HEK293 (cell line): ENCODE measurements at regions not wholly inside any gene's neighbourhood (a gene's known extent, or its start where the extent isn't known, plus 50 kb on each side); places are given as distances from the start of the nearest gene placed in this dataset.
A peak's percentile ranks its signal among the peaks of the same experiment; 100 is the strongest.

Source experiments
- CTCF ChIA-PET: fragments of 350-600 bp; formaldehyde crosslinking; extraction: SDS; loops from one replicate; lab custom pipeline; 2021; ENCODE audit warnings: antibody characterized with exemption; lab: Yijun Ruan, JAX
- POLR2A ChIA-PET: fragments of 300-600 bp; formaldehyde crosslinking; extraction: SDS; loops from one replicate; lab custom pipeline; 2020; ENCODE audit warnings: antibody characterized with exemption, inconsistent platforms; lab: Yijun Ruan, JAX
- H3K27ac ChIP-seq: fragments of 200-500 bp; sonication (Bioruptor generic); 2 replicates; pipeline ENCODE4 v1.5.1; 2014; ENCODE audit warnings: low read depth, low read length, control low read depth, inconsistent platforms; ENCODE audit errors: extremely low read depth
- H3K36me3 ChIP-seq, 2 experiments: fragments of 200-500 bp in 1 of 2; sonication (Bioruptor generic) in 1 of 2; 1 replicate in 1 of 2; 2 replicates in 1 of 2; pipeline ENCODE4 v1.5.1; 2014 to 2017; ENCODE audit warnings: inconsistent platforms in 2 of 2, low read length in 2 of 2; ENCODE audit not compliant: control insufficient read depth in 2 of 2, insufficient read depth in 1 of 2
- H3K4me1 ChIP-seq: fragments of 200-500 bp; sonication (Bioruptor generic); 2 replicates; pipeline ENCODE4 v1.5.1; 2014; ENCODE audit warnings: mild to moderate bottlenecking, low read length, inconsistent platforms; ENCODE audit not compliant: control insufficient read depth, insufficient read depth
- H3K4me3 ChIP-seq: 2 replicates; pipeline ENCODE4 v1.5.1; 2011; ENCODE audit warnings: low read depth, mild to moderate bottlenecking, control low read depth, low read length, moderate library complexity
- H3K9me3 ChIP-seq: fragments of 200-500 bp; sonication (Bioruptor generic); 2 replicates; pipeline ENCODE4 v1.5.1; 2014; ENCODE audit warnings: low read depth, low read length, inconsistent platforms; ENCODE audit not compliant: control insufficient read depth, insufficient read depth
- TCF7L2 ChIP-seq: IDR thresholded peaks from 2 replicates; pipeline ENCODE4 v1.6.1; 2011; ENCODE audit warnings: low read depth, mild to moderate bottlenecking, inconsistent platforms, low read length, moderate library complexity, borderline replicate concordance
- ZBTB21 ChIP-seq: fragments of 450-650 bp; formaldehyde crosslinking; IDR thresholded peaks from 2 replicates; pipeline ENCODE4 v1.5.1; 2017; ENCODE audit warnings: missing biosample characterization, missing genetic modification characterization
- ZIC2 ChIP-seq: fragments of 450-650 bp; formaldehyde crosslinking; IDR thresholded peaks from 2 replicates; pipeline ENCODE4 v1.5.1; 2016; ENCODE audit warnings: missing biosample characterization, missing genetic modification characterization
- ZNF214 ChIP-seq: fragments of 450-650 bp; formaldehyde crosslinking; IDR thresholded peaks from 2 replicates; pipeline ENCODE4 v1.5.1; 2017; ENCODE audit warnings: missing biosample characterization, mild to moderate bottlenecking, missing genetic modification characterization, borderline replicate concordance
- ZNF23 ChIP-seq: fragments of 450-650 bp; formaldehyde crosslinking; IDR thresholded peaks from 2 replicates; pipeline ENCODE4 v1.5.1; 2016; ENCODE audit warnings: missing biosample characterization, missing genetic modification characterization, borderline replicate concordance
- ZNF302 ChIP-seq: fragments of 450-650 bp; formaldehyde crosslinking; IDR thresholded peaks from 2 replicates; pipeline ENCODE4 v1.5.1; 2016; ENCODE audit warnings: missing biosample characterization, missing genetic modification characterization, low read depth
- ZNF426 ChIP-seq: fragments of 450-650 bp; formaldehyde crosslinking; IDR thresholded peaks from 2 replicates; pipeline ENCODE4 v1.5.1; 2017; ENCODE audit warnings: missing biosample characterization, missing genetic modification characterization, mild to moderate bottlenecking, inconsistent platforms, moderate library complexity
- ZNF571 ChIP-seq: fragments of 450-650 bp; formaldehyde crosslinking; IDR thresholded peaks from 2 replicates; pipeline ENCODE4 v1.5.0; 2017; ENCODE audit warnings: missing biosample characterization, missing genetic modification characterization
- ZNF610 ChIP-seq: fragments of 450-650 bp; formaldehyde crosslinking; IDR thresholded peaks from 2 replicates; pipeline ENCODE4 v1.5.1; 2016; ENCODE audit warnings: missing biosample characterization, missing genetic modification characterization, borderline replicate concordance
- ZNF623 ChIP-seq: fragments of 450-650 bp; formaldehyde crosslinking; IDR thresholded peaks from 2 replicates; pipeline ENCODE4 v1.5.1; 2016; ENCODE audit warnings: missing biosample characterization, missing genetic modification characterization
- ZNF664 ChIP-seq: fragments of 450-650 bp; formaldehyde crosslinking; IDR thresholded peaks from 2 replicates; pipeline ENCODE4 v1.5.1; 2016; ENCODE audit warnings: missing biosample characterization, missing genetic modification characterization
- ZNF677 ChIP-seq: fragments of 450-650 bp; IDR thresholded peaks from 2 replicates; pipeline ENCODE4 v1.5.0; 2018; ENCODE audit warnings: missing biosample characterization, mild to moderate bottlenecking, missing genetic modification characterization, moderate library complexity
- ZNF76 ChIP-seq: fragments of 450-650 bp; formaldehyde crosslinking; IDR thresholded peaks from 2 replicates; pipeline ENCODE4; 2016; ENCODE audit warnings: low read depth, missing biosample characterization, missing genetic modification characterization, borderline replicate concordance
- TF ChIP-seq, protein P1 (sequence below): fragments of 450-650 bp; formaldehyde crosslinking; IDR thresholded peaks from 2 replicates; pipeline ENCODE4 v1.5.1; 2016; ENCODE audit warnings: missing biosample characterization, missing genetic modification characterization
- TF ChIP-seq, protein P2 (sequence below): fragments of 450-650 bp; formaldehyde crosslinking; IDR thresholded peaks from 2 replicates; pipeline ENCODE4 v1.5.1; 2016; ENCODE audit warnings: missing biosample characterization, missing genetic modification characterization
- TF ChIP-seq, protein P3 (sequence below): fragments of 450-650 bp; formaldehyde crosslinking; IDR thresholded peaks from 2 replicates; pipeline ENCODE4 v1.5.1; 2016; ENCODE audit warnings: missing biosample characterization, missing genetic modification characterization
- TF ChIP-seq, protein P4 (sequence below): fragments of 450-650 bp; formaldehyde crosslinking; IDR thresholded peaks from 2 replicates; pipeline ENCODE4 v1.5.1; 2017; ENCODE audit warnings: missing biosample characterization, missing genetic modification characterization

DNA sequence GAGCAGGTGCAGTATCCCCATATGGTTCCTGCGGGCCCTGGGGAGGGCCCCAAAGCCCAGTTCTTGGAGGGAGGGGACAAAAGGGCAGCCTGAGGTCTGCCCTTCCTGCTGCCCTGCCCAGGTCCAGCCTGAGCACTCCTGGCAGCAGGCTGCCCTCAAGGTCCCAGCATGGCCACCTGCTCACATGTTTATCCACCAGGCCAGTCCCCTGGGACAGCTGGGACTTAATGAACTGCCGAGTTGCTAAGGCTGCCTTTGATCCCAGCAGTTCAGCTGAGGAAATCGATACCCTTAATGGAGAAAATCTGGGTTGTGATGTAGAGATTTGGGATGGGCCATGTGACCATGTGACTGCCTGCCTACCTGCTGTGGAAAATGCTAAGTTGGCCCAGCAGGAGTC is 146.2 kb downstream of the TRIM29 start:
- Histone ChIP-seq H3K4me3 (no peak overlapping the region), H3K36me3 (no peaks in the 10 kb centered on the region), H3K9me3 (no peaks in the 10 kb centered on the region), H3K27ac (no peak overlapping the region), H3K4me1 (no peaks in the 10 kb centered on the region)
- ChIA-PET POLR2A (no interaction called here), CTCF (interaction anchor here (0.7 kb wide), 1 partner anchor 21 kb away, joined by 4 read pairs; no protein-coding TSS in a partner anchor)
- TF ChIP-seq ZNF214 (tag by site-specific recombination) (no peak), TCF7L2 (peak; percentile 45; the same call in 1 of the 2 replicates), ZBTB21 (no peak), ZIC2 (peak; percentile 78), ZNF677 (tag by site-specific recombination) (no peak), ZNF610 (no peak)
- TF ChIP-seq, protein P1, sequence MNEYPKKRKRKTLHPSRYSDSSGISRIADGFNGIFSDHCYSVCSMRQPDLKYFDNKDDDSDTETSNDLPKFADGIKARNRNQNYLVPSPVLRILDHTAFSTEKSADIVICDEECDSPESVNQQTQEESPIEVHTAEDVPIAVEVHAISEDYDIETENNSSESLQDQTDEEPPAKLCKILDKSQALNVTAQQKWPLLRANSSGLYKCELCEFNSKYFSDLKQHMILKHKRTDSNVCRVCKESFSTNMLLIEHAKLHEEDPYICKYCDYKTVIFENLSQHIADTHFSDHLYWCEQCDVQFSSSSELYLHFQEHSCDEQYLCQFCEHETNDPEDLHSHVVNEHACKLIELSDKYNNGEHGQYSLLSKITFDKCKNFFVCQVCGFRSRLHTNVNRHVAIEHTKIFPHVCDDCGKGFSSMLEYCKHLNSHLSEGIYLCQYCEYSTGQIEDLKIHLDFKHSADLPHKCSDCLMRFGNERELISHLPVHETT (tag by site-specific recombination), result no peak
- TF ChIP-seq, protein P2, sequence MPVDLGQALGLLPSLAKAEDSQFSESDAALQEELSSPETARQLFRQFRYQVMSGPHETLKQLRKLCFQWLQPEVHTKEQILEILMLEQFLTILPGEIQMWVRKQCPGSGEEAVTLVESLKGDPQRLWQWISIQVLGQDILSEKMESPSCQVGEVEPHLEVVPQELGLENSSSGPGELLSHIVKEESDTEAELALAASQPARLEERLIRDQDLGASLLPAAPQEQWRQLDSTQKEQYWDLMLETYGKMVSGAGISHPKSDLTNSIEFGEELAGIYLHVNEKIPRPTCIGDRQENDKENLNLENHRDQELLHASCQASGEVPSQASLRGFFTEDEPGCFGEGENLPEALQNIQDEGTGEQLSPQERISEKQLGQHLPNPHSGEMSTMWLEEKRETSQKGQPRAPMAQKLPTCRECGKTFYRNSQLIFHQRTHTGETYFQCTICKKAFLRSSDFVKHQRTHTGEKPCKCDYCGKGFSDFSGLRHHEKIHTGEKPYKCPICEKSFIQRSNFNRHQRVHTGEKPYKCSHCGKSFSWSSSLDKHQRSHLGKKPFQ (tag by site-specific recombination), result no peak

DNA sequence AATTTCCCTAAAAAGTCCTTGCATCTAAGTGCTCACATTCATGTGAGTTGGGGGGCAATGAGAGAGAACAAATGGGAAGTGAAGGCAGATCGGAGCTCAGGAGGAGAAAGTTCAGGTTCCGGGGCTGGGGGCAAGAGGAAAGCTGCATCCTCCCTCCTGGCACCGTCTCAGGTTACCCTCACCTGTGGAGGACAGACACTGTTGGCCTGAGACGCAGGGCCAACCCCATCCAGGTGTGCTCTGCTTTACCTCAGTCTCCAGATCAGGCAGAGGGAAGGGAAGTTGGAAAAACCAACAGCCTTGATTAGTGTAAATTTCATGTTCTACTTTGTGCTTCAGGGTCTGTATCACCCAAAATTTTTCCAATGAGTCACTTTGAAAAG is 146.9 kb downstream of the TRIM29 start:
- ChIA-PET CTCF (interaction anchor here (0.7 kb wide), 1 partner anchor 22 kb away, joined by 4 read pairs; no protein-coding TSS in a partner anchor), POLR2A (no interaction called here)
- Histone ChIP-seq H3K36me3 (no peaks in the 10 kb centered on the region), H3K27ac (no peak overlapping the region), H3K9me3 (no peaks in the 10 kb centered on the region), H3K4me3 (no peak overlapping the region), H3K4me1 (no peaks in the 10 kb centered on the region)
- TF ChIP-seq ZNF23, result no peak

DNA sequence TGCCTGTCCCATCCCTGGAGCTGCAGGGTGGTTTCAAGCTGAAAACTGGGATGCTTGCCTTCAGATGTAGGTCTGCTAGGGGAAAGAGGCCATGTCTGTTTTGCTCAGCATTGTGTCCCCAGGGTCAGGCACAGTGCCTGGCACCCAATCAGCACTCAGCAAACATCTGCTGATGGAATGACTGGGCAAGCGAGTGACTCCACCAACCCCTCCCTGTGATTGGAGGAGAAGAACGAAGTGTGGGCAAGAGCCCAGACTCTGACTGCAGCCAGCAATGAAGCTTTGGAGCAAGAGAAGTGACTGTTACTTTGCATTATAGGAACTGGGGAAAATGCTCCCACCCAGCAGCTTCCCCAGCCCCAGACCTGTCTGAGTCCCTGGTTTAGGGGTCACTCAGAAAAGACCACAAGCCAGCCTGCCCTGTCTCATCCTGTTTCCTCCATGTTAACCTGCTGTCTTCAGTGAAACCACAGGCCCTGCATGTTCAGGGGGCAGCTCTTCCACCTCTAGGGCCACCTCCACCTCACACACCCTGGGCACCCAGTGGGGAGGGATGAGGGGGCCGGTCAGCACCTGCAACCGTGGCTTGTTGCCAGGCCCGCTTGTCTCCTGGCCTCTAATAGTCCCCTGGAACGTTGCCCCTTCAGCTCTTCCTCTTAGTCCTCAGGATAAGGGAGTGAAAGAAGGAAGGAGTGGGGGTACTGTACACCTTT is 147.4 kb downstream of the TRIM29 start:
- H3K4me1 ChIP-seq, result no peaks in the 10 kb centered on the region
- POLR2A ChIA-PET, result no interaction called here
- H3K9me3 ChIP-seq, result no peaks in the 10 kb centered on the region
- no peaks in the 10 kb centered on the region for H3K36me3 ChIP-seq
- CTCF ChIA-PET, result no interaction called here
- H3K27ac ChIP-seq, result no peak overlapping the region
- H3K4me3 ChIP-seq, result no peak overlapping the region
- TF ChIP-seq ZNF76 (tag by site-specific recombination) (no peak), ZNF623 (tag by site-specific recombination) (no peak), ZNF302 (no peak), ZNF426 (tag by site-specific recombination) (no peak), ZNF664 (no peak), ZNF571 (no peak), ZNF677 (tag by site-specific recombination) (no peak)
- TF ChIP-seq, protein P3, sequence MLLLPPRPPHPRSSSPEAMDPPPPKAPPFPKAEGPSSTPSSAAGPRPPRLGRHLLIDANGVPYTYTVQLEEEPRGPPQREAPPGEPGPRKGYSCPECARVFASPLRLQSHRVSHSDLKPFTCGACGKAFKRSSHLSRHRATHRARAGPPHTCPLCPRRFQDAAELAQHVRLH (tag by site-specific recombination), result no peak
- TF ChIP-seq, protein P4, sequence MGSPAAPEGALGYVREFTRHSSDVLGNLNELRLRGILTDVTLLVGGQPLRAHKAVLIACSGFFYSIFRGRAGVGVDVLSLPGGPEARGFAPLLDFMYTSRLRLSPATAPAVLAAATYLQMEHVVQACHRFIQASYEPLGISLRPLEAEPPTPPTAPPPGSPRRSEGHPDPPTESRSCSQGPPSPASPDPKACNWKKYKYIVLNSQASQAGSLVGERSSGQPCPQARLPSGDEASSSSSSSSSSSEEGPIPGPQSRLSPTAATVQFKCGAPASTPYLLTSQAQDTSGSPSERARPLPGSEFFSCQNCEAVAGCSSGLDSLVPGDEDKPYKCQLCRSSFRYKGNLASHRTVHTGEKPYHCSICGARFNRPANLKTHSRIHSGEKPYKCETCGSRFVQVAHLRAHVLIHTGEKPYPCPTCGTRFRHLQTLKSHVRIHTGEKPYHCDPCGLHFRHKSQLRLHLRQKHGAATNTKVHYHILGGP, result no peak
